Cerebellar nuclear complex (tissue), 1 donor: ENCODE measurements at regions not wholly inside any gene's neighbourhood (a gene's known extent, or its start where the extent isn't known, plus 50 kb on each side); places are given as distances from the start of the nearest gene placed in this dataset.

Experiments
- DNase-seq, 2 experiments: peaks; one replicate each; lab custom pipeline; 2025; lab: John Stamatoyannopoulos, UW

DNA sequence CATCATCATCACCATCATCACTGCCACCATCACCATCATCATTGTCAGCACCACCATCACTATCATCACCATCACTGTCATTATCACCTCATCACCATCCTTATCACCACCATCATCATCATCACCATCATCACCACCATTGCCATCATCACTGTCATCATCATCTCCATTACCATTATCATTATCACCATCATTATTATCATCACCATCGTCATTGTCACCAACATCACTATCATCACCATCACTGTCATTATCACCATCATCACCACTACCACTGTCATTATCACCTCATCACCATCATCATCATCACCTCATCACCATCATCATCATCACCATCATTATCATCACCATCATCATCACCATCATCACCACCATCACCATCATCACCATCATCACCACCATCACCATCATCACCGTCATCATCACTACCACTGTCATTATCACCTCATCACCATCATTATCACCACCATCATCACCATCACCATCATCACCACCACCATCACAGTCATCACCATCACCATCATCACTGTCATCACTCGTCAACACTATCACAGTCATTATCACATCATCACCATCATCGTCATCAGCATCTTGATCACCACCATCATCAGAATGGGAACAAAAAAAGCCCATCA, 191.1 kb downstream of the TTLL2 start:
- DNase-seq = no peak

DNA sequence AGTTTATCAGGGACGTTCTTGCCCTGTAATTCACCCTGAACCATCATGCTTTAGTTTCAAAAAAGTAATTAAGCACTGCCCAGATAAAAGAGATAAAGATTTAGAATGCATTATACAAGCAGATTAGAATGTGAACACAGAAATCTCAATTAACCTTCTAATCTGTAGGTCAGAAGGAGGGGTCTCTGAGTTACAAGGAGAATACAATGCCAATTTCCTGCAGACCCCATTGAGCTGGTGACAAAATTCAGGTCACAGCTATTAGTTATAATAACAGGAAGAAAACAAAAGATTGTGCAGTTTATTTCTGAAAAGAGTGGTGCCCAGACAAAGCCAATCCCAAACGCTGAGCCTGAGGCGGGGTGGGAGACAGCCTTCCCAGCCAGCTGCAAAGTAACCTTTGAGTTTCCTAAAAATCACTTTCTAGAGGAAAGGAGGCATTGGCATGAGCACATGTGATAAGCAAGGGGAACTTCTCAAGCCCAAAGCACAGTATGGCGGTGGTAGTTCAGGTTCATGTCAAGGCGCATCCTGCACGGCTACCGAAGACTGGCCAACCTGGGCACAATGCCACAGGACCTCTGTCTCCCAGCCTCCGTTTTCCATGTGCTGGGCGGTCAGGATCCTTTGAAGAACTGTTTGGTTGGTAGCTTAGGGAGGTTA, 192.5 kb downstream of the TTLL2 start:
- no peak for DNase-seq

DNA sequence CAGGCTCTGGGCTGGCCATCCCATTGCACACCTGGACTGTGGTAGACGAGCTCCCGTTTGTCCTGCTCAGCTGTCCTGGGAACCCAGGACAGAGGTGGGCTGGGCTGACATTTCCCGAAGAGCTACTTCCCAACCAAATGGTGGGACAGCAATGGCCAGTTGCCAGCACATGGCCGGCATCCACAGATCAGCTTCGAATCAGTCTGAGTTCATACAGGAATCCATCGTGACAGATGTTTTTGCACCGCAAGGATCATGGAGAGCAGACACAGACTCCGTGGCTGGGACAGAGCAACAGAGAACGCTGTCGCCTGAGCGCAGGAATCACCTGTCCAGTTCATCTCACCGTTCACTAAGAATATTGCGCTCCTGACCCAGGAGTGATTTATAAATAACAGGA, 198.5 kb downstream of the TTLL2 start:
- no peak for DNase-seq

DNA sequence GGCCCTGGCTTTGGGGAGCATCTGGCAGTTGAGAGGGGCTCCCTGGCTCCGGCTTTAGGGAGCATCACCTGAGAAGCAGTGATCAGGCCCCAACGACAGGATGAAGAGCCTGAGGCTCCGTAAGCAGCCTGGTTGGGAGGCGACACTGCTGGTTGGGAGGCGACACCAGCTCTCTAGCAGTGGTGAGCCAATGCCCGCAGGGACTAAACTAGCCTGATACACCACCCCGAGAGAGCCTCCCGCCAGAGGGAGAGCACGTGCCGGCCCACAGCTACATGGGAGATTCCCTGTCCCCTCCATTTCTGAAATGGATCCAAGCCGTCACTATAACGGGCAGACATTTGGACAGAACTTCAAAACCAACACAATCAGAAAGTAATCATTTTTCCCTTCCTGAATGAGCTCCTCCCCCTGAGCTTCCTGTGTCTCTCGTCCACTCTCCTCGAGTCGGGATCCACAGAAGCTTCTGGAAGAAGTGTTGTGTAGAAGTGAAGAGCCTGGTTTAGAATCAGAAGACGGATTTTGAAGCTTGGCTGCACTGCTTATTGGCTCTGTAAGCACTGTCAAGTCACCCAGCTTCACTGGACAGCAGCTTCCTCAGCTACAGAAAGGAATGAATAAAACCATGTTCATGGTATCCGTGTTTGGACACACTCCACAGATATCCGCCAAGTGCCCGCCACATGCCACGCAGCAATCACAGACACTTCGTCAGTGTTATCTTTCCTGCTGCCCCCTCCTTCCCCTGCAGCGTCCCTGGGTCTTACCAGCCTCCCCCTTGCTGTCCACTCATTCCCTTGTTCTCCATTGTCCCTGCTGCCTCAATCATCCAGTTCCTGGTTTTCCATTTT, 199.6 kb downstream of the TTLL2 start:
- DNase-seq = no peak

DNA sequence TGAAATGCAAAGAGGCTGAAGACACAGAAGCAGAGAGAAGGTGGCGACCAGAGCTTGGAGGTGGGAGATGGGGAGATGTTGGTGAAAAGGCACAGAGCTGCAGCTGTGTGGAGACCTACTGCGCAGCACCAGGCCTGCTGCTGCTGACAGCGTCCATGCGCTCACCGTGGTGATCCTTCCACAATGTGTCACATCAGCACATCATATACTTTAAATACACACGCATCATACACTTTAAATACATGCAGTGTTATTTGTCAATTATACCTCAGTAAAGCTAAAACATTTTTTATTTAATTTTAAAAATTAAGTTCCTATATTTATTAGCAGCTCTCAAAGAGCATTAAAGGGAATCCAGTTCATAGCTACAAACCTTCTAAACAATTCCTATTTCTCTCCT, 200.9 kb downstream of the TTLL2 start:
- no peak for DNase-seq

DNA sequence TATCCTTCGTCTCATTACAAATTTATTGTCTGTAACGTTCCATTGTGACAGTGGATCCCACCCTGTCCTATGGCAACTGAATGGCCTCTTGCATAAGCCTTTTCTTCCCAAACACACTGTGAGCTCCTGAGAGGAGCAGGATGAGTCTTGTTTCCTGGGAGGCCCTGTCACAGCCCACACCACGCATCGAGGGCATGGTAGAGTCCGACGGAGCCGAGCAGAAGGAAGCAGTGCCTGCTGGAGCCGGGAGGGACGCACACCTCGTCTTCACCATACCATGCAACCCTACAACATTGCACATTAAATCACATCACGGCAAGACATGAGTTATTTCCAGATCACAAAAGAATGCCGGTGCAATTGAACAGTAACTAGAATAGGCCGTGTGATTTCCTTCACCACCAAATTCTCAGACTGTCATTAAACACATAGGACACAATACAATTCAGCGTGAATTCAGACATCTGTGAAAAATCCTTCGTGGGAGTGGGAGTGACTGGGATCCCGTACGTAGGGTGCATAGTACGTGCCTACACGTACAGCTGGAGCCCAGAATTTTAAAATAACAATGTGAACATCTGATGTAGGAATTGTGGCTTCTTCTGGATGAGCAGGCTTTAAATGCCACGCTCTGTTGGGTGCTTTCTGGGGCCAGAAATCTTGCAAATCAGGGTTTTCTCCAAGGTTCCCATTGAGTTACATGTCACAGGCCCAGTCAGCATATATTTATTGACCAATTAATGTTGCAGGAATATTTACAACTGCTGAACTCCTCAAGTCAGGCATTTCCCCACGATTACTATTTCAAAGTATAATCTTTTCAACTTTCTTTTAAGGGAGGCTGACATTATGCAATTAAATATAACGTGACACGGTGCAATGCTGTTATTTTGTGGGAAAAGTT, 201.8 kb downstream of the TTLL2 start:
- DNase-seq = no peak

DNA sequence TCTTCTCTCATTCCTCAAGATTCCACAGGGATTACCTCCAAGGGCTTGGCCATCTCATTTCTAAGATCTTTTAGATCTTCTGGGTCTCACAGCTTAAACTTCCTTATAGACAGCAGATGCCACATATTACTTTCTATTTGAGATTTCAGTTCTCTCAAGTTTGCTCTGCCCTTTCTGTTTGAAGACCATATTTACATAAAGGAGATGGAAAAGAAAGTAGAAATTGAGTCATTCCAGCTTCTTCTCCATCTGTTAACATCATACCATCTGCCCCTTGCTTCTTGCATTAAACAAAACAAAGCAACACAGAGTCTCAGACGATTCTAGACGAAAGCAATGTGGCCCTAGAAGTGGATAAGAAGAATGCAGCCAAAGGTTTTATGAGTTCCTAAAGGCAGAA, 203.4 kb downstream of the TTLL2 start:
- DNase-seq = no peak

DNA sequence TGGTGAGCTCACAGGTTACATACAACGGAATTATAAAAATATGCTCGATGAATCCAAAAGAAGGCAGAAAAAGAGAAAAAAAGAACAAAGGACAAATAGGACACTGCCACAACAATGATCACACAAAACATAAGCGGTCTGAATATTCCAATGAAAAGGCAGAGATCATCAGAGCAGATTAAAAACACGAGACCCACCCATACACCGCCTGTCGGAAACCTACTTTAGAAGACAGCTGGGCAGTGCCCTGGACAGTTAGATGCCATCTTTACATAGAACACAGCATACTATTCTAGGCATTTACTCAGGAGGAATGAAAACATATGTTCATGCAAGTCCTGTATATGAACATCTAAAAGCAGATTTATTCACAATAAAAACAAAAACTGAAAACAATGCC, 204.1 kb downstream of the TTLL2 start:
- DNase-seq = no peak

DNA sequence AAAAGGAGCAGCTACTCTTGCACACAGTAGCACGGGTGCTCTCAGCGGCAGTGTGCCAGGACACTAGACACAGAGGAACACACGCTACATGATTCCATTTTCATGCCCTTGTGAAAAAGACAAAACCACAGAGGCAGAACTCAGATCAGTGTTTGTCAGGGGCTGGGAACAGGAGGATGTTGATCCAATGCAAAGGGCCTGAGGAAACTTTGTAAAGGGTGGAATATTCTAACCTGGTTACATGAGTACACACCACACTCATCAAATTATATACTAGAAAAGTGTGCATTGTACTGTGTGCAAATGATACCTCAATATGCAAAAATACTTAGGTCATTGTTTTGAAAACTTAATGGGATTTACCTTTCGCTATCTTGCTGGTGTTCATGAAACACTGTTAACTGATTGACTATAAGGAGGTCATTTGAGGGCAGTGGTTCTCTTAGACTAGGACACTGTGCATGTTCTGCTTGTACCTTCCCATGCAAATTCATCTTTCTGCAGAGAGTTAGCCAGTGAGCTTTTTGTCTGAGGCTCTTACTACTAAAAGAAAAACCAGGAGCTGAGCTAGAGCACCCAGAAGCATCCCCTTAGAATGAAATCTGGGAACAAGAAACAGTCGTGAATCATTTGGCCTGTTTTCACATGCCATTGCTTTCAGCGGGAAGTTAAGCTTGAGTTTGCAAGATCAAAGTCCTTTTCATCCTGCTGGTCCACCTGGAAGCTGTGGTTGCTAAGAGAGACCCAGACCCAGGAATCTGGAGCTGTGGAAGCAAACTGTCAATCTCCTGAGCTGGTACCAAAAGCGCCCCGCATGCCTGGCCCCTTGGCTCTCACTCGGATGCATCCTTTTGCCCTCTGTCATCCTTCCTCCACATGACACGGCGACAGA, 204.8 kb downstream of the TTLL2 start:
- DNase-seq = no peak

DNA sequence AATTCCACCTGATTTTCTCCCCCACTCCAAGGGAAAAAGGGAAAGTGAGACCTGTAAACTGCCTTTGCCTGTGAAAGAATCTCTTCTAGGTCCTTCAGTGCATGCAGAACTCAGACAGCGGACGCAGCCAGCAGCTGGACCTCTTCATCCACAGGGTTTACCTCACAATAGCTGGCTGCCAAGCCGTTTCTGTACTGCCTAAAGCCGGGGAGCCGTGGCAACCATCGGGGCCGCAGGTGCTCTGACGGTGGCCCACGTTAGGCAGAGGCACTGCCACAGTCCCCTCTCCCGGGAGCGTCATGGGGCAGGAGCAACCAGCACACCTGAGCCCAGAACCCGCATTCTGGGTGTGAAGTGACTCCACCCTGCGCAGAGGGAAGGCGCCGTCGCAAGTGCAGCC, 206.1 kb downstream of the TTLL2 start:
- no peak for DNase-seq

DNA sequence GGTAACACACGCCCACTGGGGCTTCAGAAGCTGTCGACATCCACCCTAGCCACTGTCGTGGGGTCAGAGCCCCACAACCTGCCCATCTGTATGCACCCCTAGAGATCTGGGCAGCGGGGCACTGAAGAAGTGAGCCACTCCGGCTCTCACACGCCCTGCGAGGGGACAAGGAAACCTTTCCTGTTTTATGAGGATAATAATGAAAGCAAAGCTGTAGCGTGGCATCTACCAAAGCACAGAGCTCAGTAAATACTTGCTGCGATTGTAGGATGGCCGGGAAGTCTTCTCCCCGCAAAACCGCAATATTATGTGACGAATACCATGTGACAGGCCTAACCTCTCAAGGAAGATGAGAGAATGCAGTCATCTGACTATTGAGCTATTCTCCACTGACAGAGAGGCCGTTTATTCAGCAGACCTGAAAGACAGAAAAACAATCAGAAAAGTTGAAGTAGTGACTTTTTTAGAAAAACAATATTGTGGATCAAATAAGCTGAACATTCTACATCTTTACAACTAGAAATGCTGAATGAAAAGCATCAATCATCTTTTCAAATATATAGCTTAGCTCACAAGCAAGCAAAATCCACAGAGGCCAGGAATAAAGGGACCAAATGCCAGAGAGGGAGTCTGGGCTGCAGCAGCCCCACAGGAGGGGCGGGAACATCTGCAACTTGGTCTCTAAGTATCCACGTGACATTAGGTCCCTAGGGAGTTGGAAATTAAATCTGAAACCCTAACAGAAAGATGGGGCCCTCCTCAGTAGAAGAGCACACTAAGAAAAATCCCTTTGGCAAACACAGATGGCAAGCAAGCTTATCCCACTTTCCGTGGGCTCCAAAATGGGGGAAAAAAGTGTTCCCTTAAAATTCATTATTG, 207.8 kb downstream of the TTLL2 start:
- DNase-seq = no peak

DNA sequence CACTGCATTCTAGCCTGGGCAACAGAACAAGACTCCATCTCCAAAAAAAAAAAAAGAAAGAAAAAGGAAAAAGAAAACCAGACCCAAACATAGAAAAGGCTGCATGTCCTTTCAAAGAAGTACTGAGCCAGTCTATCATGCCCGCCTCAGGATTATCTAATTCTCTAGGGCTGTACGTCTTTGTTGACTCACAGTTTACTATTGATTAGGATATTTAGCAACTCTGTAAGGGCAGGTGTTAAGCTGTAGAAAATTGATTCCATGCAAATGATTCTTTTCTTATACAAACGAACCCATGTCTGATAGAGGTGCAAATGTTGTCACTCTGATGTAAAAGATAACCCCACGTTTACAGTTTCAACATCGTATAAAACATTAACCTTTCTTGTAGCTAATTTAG, 209.0 kb downstream of the TTLL2 start:
- no peak for DNase-seq

DNA sequence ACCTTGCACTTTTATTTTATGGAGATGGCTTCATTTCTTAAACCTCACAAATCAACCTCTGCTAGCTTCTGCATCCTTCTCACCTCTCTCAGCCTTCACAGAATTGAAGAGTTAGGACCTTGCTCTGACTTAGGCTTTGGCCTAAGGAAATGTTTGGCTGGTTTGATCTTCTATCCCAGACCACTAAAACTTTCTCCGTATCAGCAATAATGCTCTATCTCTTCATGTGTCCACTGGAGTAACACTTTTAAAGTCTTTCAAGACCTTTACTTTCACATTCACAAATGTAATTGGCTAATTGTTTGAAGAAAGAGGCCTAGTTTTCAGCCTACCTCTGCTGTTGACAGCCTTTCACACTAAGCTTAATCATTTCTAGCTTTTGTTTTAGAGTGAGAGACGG, 212.9 kb downstream of the TTLL2 start:
- DNase-seq = no peak

DNA sequence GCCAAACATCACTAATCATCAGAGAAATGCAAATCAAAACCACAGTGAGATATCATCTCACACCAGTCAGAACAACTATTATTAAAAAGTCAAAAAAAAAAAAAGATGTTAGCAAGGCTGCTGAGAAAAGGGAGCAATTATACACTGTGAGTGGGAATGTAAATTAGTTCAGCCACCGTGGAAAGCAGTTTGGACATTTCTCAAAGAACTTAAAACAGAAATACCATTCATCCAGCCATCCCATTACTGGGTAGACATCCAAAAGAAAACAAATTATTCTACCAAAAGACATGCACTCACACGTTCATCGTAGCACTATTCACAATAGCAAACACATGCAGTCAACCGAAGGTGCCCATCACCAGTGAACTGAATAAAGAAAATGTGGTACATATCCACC, 213.9 kb downstream of the TTLL2 start:
- DNase-seq = no peak

DNA sequence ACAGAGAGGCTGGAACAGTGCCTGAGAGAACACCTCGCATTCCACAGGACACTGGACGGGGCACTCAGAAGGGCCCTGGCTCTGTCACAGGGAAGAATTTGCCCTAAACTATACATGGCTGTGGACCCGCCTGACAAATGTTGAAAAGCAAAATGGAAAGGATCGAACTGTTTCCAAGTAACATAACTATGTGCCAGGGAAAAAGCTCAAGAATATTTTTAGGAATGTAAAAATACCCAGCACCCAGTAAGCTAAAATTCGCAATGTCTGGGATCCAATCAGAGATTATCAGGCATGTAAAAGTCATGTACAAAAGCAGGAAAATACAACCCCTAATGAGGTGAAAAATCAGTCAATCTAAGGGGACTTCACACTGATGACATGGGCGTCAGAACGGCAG, 215.9 kb downstream of the TTLL2 start:
- no peak for DNase-seq

DNA sequence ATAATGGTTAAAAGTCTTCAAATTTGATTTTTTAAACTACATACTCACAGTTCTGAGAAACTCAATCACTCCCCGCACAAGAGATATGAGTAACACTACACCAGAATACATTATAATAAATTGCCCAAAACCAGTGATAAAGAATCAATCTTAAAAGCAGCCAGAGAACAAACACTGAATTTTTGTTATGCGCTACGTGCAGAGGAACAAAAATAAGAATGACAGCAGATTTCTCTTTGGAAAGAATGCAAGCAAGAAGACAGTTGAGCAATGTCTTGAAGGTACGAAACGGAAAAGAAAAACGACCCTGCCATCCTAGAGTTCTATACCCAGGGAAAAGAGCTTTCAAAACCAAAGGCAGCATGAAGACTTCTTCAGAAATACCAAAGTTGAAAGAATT, 216.7 kb downstream of the TTLL2 start:
- no peak for DNase-seq

DNA sequence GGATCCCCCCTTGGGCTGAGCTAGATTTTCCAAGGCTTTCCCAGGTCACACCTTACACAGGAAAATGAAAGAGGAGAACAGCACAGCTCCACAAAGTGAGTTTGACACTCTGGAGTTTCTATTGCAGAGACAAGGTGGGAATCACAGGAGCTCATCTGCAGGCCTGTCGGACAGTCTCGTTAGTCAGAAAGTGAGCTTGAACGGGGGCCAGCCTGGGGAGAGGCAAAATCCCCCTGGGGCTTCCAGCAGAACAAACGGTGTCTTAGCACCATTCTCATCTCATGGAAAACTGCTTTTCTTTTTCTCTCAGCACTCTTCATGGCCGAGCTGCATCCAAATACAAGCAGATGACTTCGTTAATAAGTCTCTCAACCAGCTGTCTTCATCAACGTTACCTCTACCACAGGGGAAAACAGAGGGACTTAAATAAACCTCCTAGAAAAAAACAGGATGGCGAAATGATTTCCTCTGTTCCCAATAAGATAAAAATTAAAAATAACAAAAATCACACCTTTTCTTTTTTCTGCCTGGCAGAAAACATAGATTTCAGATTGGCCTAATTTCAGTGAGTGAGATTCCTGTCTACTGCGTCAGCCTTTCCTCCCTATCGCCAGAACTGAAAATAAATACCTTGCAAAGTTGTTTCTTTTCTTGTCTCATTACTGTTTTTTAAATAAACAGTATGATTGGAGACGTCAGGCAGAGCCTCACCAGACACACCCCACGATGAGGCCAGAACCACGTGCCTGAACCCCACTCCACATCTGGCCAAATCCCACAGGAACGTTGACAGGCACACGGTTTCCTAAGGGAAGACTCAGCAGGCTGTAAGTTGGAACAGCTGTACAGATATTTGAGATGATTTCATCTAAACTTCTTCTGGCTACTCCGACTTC, 219.0 kb downstream of the TTLL2 start:
- DNase-seq = no peak

DNA sequence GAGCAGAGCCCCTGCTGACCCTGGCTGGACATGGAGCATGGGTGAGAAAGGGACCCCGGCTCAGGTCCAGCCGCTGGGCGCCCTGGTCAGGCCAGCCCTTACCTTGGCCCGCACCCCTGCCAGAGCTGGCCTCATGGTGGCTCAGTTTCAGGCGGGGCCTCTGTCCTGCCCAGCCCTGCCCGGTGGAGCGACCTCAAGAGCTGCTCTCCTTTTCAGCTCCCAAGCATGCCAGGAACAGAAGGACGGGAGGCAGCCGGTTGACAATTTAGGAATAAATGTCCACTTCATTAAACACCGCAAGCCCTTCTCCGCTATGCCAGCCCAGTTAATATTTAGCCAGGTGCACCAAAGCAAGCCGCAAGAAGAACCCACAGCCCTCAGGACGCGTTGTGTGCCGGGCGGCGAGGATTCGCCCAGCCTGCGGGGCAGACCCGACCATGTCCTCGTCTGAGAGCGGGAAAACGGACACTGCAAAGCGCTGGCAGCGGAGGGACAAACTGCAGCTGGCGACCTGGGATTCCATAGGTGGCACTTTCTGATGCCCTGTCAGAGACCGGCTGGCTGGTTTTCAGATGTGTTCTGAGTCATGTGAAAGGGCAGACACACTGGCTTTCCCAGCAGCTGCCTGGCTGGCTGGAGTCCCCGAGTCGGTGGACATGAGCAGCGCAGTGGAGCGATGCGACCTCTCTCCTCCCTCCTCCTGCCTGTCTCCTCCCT, 221.9 kb downstream of the TTLL2 start:
- DNase-seq = no peak

DNA sequence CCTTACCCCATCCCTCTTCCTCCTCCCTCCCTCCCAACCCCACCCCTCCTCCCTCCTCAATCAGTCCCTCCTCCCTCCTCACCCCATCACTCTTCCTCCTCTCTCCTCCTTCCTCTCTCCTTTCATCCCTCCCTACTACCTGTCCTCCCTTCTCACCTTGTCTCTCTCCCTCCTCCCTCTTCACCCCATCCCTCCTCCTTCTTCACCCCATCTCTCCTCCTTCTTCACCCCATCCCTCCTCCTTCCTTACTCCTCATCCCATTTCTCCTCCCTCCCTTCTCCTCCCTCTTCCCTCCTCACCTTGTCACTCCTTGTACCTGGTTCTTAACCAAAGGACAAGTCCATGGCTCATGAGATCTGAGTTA, 222.4 kb downstream of the TTLL2 start:
- DNase-seq = no peak
